NB4 (cell line): ENCODE measurements at regions not wholly inside any gene's neighbourhood (a gene's known extent, or its start where the extent isn't known, plus 50 kb on each side); places are given as distances from the start of the nearest gene placed in this dataset.

Experiments
- DNase-seq: peaks from one replicate; pipeline ENCODE4 v3.0.0; 2010; ENCODE audit warnings: low read depth
- H3K4me3 ChIP-seq: one replicate; pipeline ENCODE4 v1.5.1; 2011; ENCODE audit warnings: mild to moderate bottlenecking, low read depth, low read length, moderate library complexity
- MYC ChIP-seq: IDR thresholded peaks from 2 replicates; pipeline ENCODE4 v1.6.1; 2011; ENCODE audit warnings: low read depth, low read length
- POLR2A ChIP-seq: IDR thresholded peaks from 2 replicates; pipeline ENCODE4 v1.6.1; 2011; ENCODE audit warnings: mild to moderate bottlenecking; ENCODE audit not compliant: insufficient read length; ENCODE audit errors: extremely low read depth
- TF ChIP-seq, protein P1 (sequence below): IDR thresholded peaks from 2 replicates; pipeline ENCODE4 v1.6.1; 2011; ENCODE audit warnings: low read depth, low read length
- TF ChIP-seq, protein P2 (sequence below): IDR thresholded peaks from one replicate; pipeline ENCODE4 v1.5.1; 2012; ENCODE audit warnings: low read depth, low read length

DNA sequence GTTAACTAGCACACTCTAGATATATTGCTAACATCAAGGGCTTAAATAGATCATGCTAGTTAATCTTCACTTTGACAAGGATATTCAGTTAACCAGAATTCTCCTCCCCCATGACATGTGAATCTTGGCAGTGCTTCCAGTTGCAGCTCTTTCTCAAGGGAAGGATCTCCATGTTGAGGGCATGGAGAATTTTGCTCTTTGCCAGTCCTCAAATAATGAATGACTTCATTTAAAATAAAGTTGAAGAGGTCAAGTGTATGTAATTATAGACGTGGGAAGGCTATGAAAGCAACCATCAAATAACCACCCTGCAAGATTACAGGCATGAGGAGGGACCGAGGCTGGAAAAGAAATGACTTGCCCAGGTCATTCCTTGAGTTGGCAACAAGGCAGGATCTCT, 87.3 kb upstream of the CPEB2 start:
- TF ChIP-seq MYC (no peak), POLR2A (no peak)
- TF ChIP-seq, protein P1, sequence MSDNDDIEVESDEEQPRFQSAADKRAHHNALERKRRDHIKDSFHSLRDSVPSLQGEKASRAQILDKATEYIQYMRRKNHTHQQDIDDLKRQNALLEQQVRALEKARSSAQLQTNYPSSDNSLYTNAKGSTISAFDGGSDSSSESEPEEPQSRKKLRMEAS, result no peak
- TF ChIP-seq, protein P2, sequence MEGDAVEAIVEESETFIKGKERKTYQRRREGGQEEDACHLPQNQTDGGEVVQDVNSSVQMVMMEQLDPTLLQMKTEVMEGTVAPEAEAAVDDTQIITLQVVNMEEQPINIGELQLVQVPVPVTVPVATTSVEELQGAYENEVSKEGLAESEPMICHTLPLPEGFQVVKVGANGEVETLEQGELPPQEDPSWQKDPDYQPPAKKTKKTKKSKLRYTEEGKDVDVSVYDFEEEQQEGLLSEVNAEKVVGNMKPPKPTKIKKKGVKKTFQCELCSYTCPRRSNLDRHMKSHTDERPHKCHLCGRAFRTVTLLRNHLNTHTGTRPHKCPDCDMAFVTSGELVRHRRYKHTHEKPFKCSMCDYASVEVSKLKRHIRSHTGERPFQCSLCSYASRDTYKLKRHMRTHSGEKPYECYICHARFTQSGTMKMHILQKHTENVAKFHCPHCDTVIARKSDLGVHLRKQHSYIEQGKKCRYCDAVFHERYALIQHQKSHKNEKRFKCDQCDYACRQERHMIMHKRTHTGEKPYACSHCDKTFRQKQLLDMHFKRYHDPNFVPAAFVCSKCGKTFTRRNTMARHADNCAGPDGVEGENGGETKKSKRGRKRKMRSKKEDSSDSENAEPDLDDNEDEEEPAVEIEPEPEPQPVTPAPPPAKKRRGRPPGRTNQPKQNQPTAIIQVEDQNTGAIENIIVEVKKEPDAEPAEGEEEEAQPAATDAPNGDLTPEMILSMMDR, result no peak
- H3K4me3 ChIP-seq, result no peak overlapping the region
- no peak for DNase-seq

DNA sequence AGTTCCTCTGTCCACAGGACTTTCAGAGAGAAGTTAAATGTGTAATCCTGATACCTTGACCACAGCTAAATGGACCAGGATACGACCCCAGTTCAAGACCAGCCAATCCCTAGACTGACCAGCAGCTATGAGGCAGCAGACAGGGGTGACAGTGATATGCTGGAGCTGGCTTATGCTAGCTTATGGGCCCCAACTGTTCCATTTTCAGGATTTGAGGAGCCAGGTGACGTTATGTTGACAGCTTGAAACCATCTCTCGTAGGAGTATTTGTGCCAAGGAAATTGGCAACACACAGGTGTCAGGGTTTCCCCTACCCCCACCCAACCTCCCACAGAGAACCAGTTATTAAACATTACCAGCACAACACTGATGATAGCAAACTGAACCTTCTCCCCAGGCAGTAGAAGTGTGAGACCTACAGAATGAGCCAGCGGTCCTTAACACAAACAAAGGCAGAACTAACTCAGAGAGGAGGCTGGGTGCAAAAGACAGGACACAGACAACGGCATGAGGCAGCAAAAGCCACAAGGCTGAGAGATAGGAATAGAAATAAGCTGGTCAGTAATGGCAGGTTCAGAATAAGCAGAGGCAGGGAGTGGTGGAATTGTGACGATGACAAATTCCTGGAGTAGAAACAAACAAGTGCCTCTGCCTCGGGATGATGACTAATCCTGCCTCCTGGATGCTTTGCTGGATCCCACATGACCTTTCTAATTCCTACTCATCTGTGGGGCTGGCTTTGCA, 85.6 kb upstream of the CPEB2 start:
- TF ChIP-seq, protein P1, result no peak
- TF ChIP-seq, protein P2, result no peak
- no peak for TF ChIP-seq POLR2A
- TF ChIP-seq MYC, result no peak
- H3K4me3 ChIP-seq, result no peak overlapping the region
- no peak for DNase-seq

DNA sequence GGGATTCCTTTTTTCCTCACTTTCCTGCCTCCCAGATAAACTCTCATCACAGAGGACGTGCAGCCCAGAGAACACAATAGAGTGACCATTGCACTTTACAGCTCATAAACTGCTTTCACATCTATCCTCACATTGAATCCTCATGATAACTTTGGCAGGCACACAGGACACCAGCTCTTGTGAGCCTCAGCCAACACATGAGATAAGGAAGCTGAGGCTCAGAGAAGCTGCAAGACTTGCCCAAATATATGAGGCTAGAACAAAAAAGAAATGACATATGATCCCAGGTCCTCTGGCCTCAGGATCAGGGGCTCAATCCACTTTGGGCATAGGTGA, 85.0 kb upstream of the CPEB2 start:
- H3K4me3 ChIP-seq, result no peak overlapping the region
- TF ChIP-seq, protein P2, result no peak
- TF ChIP-seq, protein P1, result no peak
- no peak for TF ChIP-seq MYC
- TF ChIP-seq POLR2A, result no peak
- no peak for DNase-seq

DNA sequence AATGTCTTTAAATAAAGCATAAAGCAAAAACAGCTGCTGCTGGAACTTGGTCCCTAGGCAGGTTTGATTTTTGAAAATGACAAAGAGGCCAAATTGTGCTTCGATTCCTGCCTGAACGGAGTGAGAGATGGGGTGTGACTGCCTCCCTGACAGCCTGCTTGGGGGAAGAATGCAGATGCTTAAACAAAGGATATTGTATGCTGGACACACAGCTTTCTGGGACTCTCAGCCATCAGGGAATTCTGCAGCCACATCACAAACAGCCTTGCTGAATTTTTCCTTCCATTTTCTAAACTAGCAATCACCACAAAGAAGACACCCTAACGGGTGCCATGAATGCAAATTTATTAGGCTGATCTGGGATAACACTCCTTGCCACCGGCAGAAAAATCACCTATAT, 83.9 kb upstream of the CPEB2 start:
- no peak for DNase-seq
- H3K4me3 ChIP-seq, result no peak overlapping the region
- TF ChIP-seq MYC (no peak), POLR2A (no peak)
- TF ChIP-seq, protein P1, result no peak
- TF ChIP-seq, protein P2, result no peak

DNA sequence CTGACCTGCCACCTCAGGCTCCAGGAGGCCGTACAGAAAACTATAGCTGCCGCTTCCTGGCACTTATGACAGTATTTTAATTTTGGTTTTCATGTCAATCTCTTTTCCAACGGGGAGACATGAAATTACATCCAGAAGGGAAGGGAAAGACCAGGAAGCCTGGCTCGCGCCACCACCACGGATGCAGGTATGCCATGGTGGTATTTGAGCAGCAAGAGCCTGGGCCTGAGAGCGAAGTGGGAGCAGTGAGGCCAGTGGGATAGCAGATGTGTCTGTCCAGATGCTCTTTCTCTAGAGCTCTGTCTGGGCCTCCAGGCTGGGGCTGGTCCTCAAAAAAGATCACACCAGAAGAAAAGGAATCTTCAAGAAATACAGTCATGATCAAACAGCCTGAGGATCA, 82.5 kb upstream of the CPEB2 start:
- TF ChIP-seq, protein P1, result no peak
- TF ChIP-seq, protein P2, result no peak
- TF ChIP-seq POLR2A (no peak), MYC (no peak)
- DNase-seq, result no peak
- no peak overlapping the region for H3K4me3 ChIP-seq
